IPS-15b (cell line): ENCODE measurements at regions not wholly inside any gene's neighbourhood (a gene's known extent, or its start where the extent isn't known, plus 50 kb on each side); places are given as distances from the start of the nearest gene placed in this dataset.

Experiments used
- H3K27me3 ChIP-seq: one replicate; pipeline ENCODE4 v1.6.1; 2013; ENCODE audit warnings: low read length; ENCODE audit not compliant: control insufficient read depth, insufficient read depth
- H3K36me3 ChIP-seq: one replicate; pipeline ENCODE4 v1.6.1; 2013; ENCODE audit warnings: low read length; ENCODE audit not compliant: control insufficient read depth, insufficient read depth
- H3K4me1 ChIP-seq: one replicate; pipeline ENCODE4 v1.6.1; 2013; ENCODE audit warnings: mild to moderate bottlenecking, low read length; ENCODE audit not compliant: control insufficient read depth, insufficient read depth
- H3K4me3 ChIP-seq: one replicate; pipeline ENCODE4 v1.5.1; 2013; ENCODE audit warnings: low read depth, low read length
- H3K9ac ChIP-seq: one replicate; pipeline ENCODE4 v1.6.1; 2013; ENCODE audit warnings: low read depth, mild to moderate bottlenecking, low read length
- H3K9me3 ChIP-seq: one replicate; pipeline ENCODE4 v1.6.1; 2013; ENCODE audit warnings: mild to moderate bottlenecking, low read length; ENCODE audit not compliant: control insufficient read depth, insufficient read depth

DNA sequence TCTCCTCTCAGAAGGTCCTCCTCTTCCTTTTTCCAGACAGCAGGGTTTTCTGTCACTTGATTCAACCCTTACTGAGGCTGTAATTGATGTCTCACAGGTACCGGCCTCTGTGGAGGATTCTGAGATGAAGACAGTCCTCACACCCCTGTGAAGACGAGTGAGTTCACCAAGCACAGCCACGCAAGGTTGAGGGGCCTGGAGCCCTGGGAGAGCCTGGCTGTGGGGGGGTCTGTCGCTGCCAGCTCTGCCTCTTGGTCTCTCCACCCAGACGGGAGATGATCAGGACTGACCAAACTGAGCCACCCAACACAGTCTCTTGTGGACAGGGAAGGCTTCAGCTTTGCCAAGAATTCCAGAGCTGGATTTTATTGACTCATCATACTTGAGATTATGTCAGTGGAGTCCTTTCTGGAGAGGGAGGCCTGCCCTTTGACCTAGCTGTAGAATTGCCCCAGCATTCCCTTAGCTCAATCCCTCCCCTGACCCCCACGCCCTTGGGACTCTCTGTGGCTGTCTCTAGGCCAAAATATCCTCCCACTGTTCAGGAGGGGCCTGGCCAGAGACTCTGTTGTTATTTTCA is 51.1 kb upstream of the CRHR1 start:
- Histone ChIP-seq H3K9ac (no peak overlapping the region), H3K4me1 (no peaks in the 10 kb centered on the region), H3K4me3 (no peak overlapping the region), H3K27me3 (peaks cover 10% of the 10 kb centered on the region), H3K36me3 (no peaks in the 10 kb centered on the region), H3K9me3 (no peaks in the 10 kb centered on the region)

DNA sequence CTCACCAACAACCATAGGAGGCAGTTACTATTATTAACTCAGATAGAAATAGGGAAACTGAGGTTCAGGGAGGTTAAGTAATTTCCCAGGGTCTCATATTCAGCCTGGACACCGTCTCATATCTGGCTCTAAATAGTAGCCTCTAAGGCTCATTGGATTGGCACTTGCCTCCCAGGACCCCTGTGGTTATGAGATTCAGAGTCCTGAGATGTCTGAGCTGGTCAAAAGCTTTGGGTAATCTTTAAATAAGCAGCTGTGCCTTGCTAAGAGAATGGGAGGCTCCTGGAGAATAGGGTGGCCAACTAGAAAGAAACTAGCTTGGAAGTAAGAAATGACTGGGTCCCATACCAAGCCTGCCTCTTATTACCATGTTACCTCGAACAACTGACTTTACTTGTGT is 50.3 kb upstream of the CRHR1 start:
- peaks cover 8% of the 10 kb centered on the region for H3K27me3 ChIP-seq
- H3K36me3 ChIP-seq = no peaks in the 10 kb centered on the region
- H3K9me3 ChIP-seq = no peaks in the 10 kb centered on the region
- H3K9ac ChIP-seq = no peak overlapping the region
- no peak overlapping the region for H3K4me3 ChIP-seq
- H3K4me1 ChIP-seq = no peaks in the 10 kb centered on the region
